ENCODE measurements at regions not wholly inside any gene's neighbourhood (a gene's known extent, or its start where the extent isn't known, plus 50 kb on each side); places are given as distances from the start of the nearest gene placed in this dataset.

- TF ChIP-seq CREM (IDR thresholded peaks at IDR 0.05; ENCODE audit: low read depth) = no peak
- no peak for TF ChIP-seq RAD21 (CRISPR knock-in tag; conservative IDR thresholded peaks at IDR 0.05 in 1 of 2, IDR thresholded peaks at IDR 0.05 in 1 of 2)
- no peak for TF ChIP-seq SPI1 (IDR thresholded peaks at IDR 0.05; ENCODE audit: borderline replicate concordance, low read depth, low read length)
- no peak for TF ChIP-seq ZNF764 (CRISPR knock-in tag; IDR thresholded peaks at IDR 0.05; ENCODE audit: low read depth)
- TF ChIP-seq ATF3 (IDR thresholded peaks at IDR 0.05) = no peak
- TF ChIP-seq ATF3 (CRISPR knock-in tag; conservative IDR thresholded peaks at IDR 0.05) = no peak
- no peak for TF ChIP-seq ZNF133 (CRISPR knock-in tag; IDR thresholded peaks at IDR 0.05)
- no peak for TF ChIP-seq STAT5B (CRISPR knock-in tag; IDR thresholded peaks at IDR 0.05)
- TF ChIP-seq EZH2 (IDR thresholded peaks at IDR 0.05; ENCODE audit: borderline replicate concordance, low read depth, low read length) = no peak
- TF ChIP-seq POLR2AphosphoS5 (IDR thresholded peaks at IDR 0.05; ENCODE audit: control insufficient read depth, insufficient read depth, low read depth, low read length) = no peak
- TF ChIP-seq ZKSCAN1 (IDR thresholded peaks at IDR 0.05; ENCODE audit: low read depth, low read length) = no peak
These were observed 106.3 kb upstream of the SOX5 start for GRCh38 chr12:24055747-24056146.
